ENCODE measurements at regions not wholly inside any gene's neighbourhood (a gene's known extent, or its start where the extent isn't known, plus 50 kb on each side); places are given as distances from the start of the nearest gene placed in this dataset.
"Not testable (repeated sequence)": the region's sequence is repeated elsewhere in the genome, so short reads cannot be mapped to it uniquely, and the experiment has no call there.

DNA sequence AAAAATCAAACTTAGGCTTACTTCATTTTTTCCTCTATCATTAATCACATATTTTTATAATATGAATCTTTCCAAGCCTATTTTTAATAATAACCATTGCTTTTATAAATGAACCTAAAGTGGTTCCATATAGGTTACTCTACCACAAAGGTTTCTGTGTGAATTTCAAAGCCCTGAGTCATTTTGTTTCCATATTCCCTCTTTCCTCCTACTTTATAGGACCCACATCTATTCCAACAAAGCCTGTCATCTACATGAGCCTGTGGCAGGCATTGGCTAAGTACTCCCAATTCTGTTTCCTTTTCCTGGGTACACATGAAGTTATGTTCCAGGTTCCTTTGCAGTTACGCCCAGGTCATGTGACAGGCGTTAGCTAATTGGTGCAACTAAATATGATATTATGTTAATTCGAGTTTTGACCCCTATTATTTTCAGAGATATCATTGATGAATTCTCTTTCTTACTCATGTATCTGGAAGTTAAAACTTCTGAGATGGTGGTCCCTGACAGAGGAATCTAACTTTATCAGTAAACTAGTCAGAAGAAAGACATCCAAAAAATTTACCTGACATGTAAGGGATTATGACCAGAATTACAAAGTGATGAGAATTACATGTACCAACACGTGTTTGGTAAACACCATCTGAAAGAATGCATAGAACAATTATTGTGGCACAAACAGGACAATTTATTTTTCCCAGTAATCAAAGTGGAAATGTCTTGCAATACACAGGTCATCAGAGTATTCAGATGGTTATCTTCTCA lies 1264.0 kb upstream of the CNTN5 start:
- no peak overlapping the region for H3K4me3 ChIP-seq (ENCODE audit: low read depth, low read length)
- no peaks in the 10 kb centered on the region for H3K36me3 ChIP-seq (ENCODE audit: control insufficient read depth, insufficient read depth, low read length)
- no peaks in the 10 kb centered on the region for H3K27me3 ChIP-seq (ENCODE audit: control insufficient read depth, insufficient read depth, low read length)
- DNase-seq (ENCODE audit: low read depth in 4 of 6, low spot score in 6 of 6), result no peak
- H3K27ac ChIP-seq (ENCODE audit: low read depth, low read length), result no peak overlapping the region
- peaks cover 3% of the 10 kb centered on the region for H3K9me3 ChIP-seq (ENCODE audit: control insufficient read depth, insufficient read depth, low read length)
- no peaks in the 10 kb centered on the region for H3K4me1 ChIP-seq (ENCODE audit: control insufficient read depth, insufficient read depth, low read length)
- 100% methylated on average over 1 of the region's 4 CpGs for WGBS (ENCODE audit: insufficient coverage)

DNA sequence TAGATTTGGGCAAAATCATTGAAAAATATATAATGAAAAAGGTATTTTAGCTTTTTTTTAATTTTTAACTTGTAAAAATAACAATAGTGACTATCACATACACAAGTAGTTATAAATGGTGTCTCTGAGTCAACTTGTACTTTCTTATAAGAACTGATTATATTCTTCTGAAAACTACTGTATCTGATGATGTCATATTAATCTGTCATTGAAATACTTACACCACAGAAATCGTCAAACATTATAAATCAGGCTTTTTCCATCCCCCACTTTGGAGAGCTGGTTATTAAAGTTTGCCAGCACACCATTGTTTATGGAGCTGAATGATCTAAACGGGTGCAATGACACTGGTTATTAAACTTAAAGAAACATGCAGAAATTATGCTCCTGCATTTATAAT lies 1259.6 kb upstream of the CNTN5 start:
- Histone ChIP-seq H3K27ac (ENCODE audit: low read depth, low read length) (no peak overlapping the region), H3K9me3 (ENCODE audit: control insufficient read depth, insufficient read depth, low read length) (no peaks in the 10 kb centered on the region), H3K36me3 (ENCODE audit: control insufficient read depth, insufficient read depth, low read length) (no peaks in the 10 kb centered on the region), H3K27me3 (ENCODE audit: control insufficient read depth, insufficient read depth, low read length) (no peaks in the 10 kb centered on the region), H3K4me1 (ENCODE audit: control insufficient read depth, insufficient read depth, low read length) (no peaks in the 10 kb centered on the region), H3K4me3 (ENCODE audit: low read depth, low read length) (no peak overlapping the region)
- DNase-seq (ENCODE audit: low read depth in 4 of 6, low spot score in 6 of 6), result no peak
- no CpG with 5 or more reads among the region's 2 CpGs for WGBS (ENCODE audit: insufficient coverage)

DNA sequence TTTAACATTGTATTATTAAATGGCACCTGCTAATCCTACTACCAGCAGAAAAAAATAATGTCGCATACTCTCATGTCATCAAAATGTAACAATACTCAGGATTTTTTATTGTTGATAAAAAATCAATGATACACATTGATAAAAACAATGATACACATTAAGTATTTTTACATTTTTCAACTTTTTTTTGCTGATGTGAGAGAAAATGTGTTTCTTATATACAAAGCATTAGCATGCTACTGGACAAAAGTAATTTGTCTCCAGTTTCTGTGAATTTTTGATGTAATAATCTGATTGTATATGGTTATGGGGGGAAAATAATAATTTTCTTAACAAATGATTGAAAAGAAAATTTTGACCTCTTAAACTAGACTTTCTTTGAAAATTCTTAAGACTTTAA lies 1256.6 kb upstream of the CNTN5 start:
- no peak overlapping the region for H3K4me3 ChIP-seq (ENCODE audit: low read depth, low read length)
- no peak for DNase-seq (ENCODE audit: low read depth in 4 of 6, low spot score in 6 of 6)
- no CpG with 5 or more reads among the region's 1 CpG for WGBS (ENCODE audit: insufficient coverage)
- no peak overlapping the region for H3K27ac ChIP-seq (ENCODE audit: low read depth, low read length)
- no peaks in the 10 kb centered on the region for H3K36me3 ChIP-seq (ENCODE audit: control insufficient read depth, insufficient read depth, low read length)
- no peaks in the 10 kb centered on the region for H3K9me3 ChIP-seq (ENCODE audit: control insufficient read depth, insufficient read depth, low read length)
- no peaks in the 10 kb centered on the region for H3K27me3 ChIP-seq (ENCODE audit: control insufficient read depth, insufficient read depth, low read length)
- no peaks in the 10 kb centered on the region for H3K4me1 ChIP-seq (ENCODE audit: control insufficient read depth, insufficient read depth, low read length)

DNA sequence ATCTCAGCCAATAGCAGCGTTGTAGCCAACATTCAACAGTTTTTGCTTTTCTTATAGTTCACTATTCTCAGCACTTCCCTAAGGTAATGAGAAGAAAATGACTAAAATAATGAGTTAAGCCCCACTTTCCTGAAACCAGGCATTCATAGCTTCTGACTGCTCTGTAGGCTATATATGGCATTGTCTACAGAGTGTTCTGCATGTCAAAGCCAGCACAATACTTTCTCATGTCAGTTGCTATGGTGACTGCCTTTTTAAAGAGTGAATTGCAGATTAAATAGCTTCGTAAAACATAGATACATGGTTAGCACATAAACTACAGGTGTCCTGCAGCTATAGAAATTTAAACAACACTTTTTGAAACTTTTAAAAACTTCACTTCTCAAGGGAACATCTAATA lies 1256.1 kb upstream of the CNTN5 start:
- no peaks in the 10 kb centered on the region for H3K27me3 ChIP-seq (ENCODE audit: control insufficient read depth, insufficient read depth, low read length)
- no CpG with 5 or more reads among the region's 2 CpGs for WGBS (ENCODE audit: insufficient coverage)
- peak in 2 of 6 donors; percentile 46 for DNase-seq (ENCODE audit: low read depth in 4 of 6, low spot score in 6 of 6)
- H3K4me3 ChIP-seq (ENCODE audit: low read depth, low read length), result no peak overlapping the region
- H3K27ac ChIP-seq (ENCODE audit: low read depth, low read length), result no peak overlapping the region
- H3K4me1 ChIP-seq (ENCODE audit: control insufficient read depth, insufficient read depth, low read length), result no peaks in the 10 kb centered on the region
- H3K9me3 ChIP-seq (ENCODE audit: control insufficient read depth, insufficient read depth, low read length), result no peaks in the 10 kb centered on the region
- no peaks in the 10 kb centered on the region for H3K36me3 ChIP-seq (ENCODE audit: control insufficient read depth, insufficient read depth, low read length)

DNA sequence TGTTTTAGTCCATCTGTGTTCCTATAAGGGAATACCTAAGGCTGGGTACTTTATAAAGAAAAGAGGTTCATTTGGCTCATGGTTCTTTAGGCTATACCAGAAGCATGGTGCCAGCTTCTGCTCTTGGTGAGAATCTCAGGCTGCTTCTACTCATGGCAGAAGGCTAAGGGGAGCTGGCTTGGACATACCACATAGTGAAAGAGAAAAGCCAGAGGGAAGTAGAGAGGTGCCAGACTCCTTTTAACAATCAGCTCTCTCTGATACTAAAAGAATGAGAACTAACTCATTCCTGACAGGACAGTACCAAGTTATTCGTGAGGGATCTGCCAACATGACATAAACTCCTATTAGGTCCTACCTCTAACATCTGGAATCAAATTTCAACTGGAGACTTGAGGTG lies 1250.2 kb upstream of the CNTN5 start:
- H3K9me3 ChIP-seq (ENCODE audit: control insufficient read depth, insufficient read depth, low read length), result no peaks in the 10 kb centered on the region
- no peaks in the 10 kb centered on the region for H3K4me1 ChIP-seq (ENCODE audit: control insufficient read depth, insufficient read depth, low read length)
- no peak overlapping the region for H3K27ac ChIP-seq (ENCODE audit: low read depth, low read length)
- no peaks in the 10 kb centered on the region for H3K36me3 ChIP-seq (ENCODE audit: control insufficient read depth, insufficient read depth, low read length)
- WGBS (ENCODE audit: insufficient coverage), result no CpG with 5 or more reads among the region's 1 CpG
- no peak overlapping the region for H3K4me3 ChIP-seq (ENCODE audit: low read depth, low read length)
- DNase-seq (ENCODE audit: low read depth in 4 of 6, low spot score in 6 of 6), result no peak
- H3K27me3 ChIP-seq (ENCODE audit: control insufficient read depth, insufficient read depth, low read length), result no peaks in the 10 kb centered on the region

DNA sequence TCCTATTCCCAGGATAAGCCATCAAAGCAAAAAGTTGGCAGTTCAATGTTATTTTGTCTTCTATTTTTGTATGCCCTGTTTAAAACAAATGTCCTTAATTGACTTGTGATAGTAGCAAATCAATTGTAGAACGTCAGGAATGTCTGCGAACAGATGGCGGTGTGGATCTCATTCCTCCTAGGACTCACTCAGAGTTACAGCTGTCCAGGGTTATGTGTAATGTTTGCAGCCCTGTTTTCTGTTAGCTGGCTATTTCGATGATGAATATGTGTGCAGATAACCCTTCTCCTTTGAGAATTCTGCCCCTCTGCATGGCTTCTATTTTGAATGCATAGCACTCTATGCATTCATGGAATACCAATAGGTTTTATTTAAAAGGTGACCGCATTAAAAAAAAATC lies 1248.0 kb upstream of the CNTN5 start:
- Histone ChIP-seq H3K9me3 (ENCODE audit: control insufficient read depth, insufficient read depth, low read length) (no peaks in the 10 kb centered on the region), H3K27me3 (ENCODE audit: control insufficient read depth, insufficient read depth, low read length) (no peaks in the 10 kb centered on the region), H3K4me1 (ENCODE audit: control insufficient read depth, insufficient read depth, low read length) (no peaks in the 10 kb centered on the region), H3K4me3 (ENCODE audit: low read depth, low read length) (no peak overlapping the region), H3K27ac (ENCODE audit: low read depth, low read length) (no peak overlapping the region), H3K36me3 (ENCODE audit: control insufficient read depth, insufficient read depth, low read length) (no peaks in the 10 kb centered on the region)
- peak in 1 of 6 donors; percentile 71 for DNase-seq (ENCODE audit: low read depth in 4 of 6, low spot score in 6 of 6)
- 40% methylated on average over 1 of the region's 5 CpGs for WGBS (ENCODE audit: insufficient coverage)

DNA sequence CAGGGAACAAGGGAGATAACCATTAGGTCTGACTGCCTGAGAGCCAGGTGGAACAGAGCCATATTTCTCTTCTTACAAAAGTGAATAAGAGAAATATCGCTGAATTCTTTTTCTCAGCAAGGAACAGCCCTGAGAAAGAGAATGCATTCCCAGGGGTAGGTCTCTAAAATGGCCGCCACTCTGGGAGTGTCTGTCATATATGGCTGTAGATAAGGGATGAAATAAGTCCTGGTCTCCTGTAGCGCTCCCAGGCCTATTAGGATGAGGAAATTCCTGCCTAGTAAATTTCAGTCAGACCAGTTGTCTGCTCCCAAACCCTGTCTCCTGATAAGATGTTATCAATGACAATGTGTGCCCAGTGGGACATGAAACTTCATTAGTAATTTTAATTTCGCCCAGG lies 1236.4 kb upstream of the CNTN5 start:
- not testable (repeated sequence) for H3K4me1 ChIP-seq (ENCODE audit: control insufficient read depth, insufficient read depth, low read length); H3K36me3 ChIP-seq (ENCODE audit: control insufficient read depth, insufficient read depth, low read length); H3K9me3 ChIP-seq (ENCODE audit: control insufficient read depth, insufficient read depth, low read length); H3K27me3 ChIP-seq (ENCODE audit: control insufficient read depth, insufficient read depth, low read length); H3K4me3 ChIP-seq (ENCODE audit: low read depth, low read length); DNase-seq (ENCODE audit: low read depth in 4 of 6, low spot score in 6 of 6); H3K27ac ChIP-seq (ENCODE audit: low read depth, low read length)
- WGBS (ENCODE audit: insufficient coverage), result 67% methylated on average over 3 of the region's 4 CpGs

DNA sequence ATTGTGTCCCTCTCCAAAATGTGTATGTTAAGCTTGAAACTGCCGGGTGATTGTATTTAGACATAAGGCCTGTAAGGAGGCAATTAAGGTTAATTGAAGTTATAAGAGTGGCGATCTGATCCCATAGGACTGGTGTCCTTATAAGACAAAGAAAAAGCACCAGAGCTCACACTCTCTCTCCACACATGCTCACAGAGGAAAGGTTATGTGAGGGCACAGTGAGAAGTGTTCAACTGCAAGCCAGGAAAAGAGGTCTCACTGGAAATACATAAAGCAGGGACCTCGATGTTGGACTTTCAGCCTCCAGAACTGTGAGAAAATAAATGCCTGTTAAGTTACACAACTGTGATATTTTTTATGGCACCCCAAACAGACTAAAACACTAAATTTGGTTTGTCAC lies 1233.8 kb upstream of the CNTN5 start:
- H3K27me3 ChIP-seq (ENCODE audit: control insufficient read depth, insufficient read depth, low read length), result no peaks in the 10 kb centered on the region
- H3K4me3 ChIP-seq (ENCODE audit: low read depth, low read length), result no peak overlapping the region
- WGBS (ENCODE audit: insufficient coverage), result no CpG with 5 or more reads among the region's 3 CpGs
- H3K36me3 ChIP-seq (ENCODE audit: control insufficient read depth, insufficient read depth, low read length), result no peaks in the 10 kb centered on the region
- H3K4me1 ChIP-seq (ENCODE audit: control insufficient read depth, insufficient read depth, low read length), result no peaks in the 10 kb centered on the region
- no peaks in the 10 kb centered on the region for H3K9me3 ChIP-seq (ENCODE audit: control insufficient read depth, insufficient read depth, low read length)
- no peak overlapping the region for H3K27ac ChIP-seq (ENCODE audit: low read depth, low read length)
- DNase-seq (ENCODE audit: low read depth in 4 of 6, low spot score in 6 of 6), result no peak

DNA sequence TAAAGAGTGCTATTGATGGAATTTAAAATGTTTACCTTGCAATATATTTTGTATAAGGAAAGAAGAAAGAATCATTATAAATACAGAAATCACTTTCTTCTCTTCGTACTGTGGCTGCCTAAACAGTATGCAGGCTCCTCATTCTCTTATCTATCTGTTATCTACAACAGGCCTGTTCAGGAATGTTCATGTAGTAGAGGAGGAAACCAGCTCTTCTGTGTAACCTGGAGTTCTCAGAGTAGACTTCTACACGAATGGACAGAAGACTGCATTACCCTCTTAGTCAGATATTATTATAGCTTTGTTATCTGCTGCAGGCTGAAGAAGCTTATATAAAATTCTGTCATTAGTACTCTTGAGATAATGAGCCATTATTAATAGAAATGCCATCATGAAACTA lies 1225.9 kb upstream of the CNTN5 start:
- no peak overlapping the region for H3K4me3 ChIP-seq (ENCODE audit: low read depth, low read length)
- no peaks in the 10 kb centered on the region for H3K9me3 ChIP-seq (ENCODE audit: control insufficient read depth, insufficient read depth, low read length)
- H3K36me3 ChIP-seq (ENCODE audit: control insufficient read depth, insufficient read depth, low read length), result no peaks in the 10 kb centered on the region
- DNase-seq (ENCODE audit: low read depth in 4 of 6, low spot score in 6 of 6), result no peak
- H3K27ac ChIP-seq (ENCODE audit: low read depth, low read length), result no peak overlapping the region
- no CpG with 5 or more reads among the region's 2 CpGs for WGBS (ENCODE audit: insufficient coverage)
- no peaks in the 10 kb centered on the region for H3K27me3 ChIP-seq (ENCODE audit: control insufficient read depth, insufficient read depth, low read length)
- no peaks in the 10 kb centered on the region for H3K4me1 ChIP-seq (ENCODE audit: control insufficient read depth, insufficient read depth, low read length)

DNA sequence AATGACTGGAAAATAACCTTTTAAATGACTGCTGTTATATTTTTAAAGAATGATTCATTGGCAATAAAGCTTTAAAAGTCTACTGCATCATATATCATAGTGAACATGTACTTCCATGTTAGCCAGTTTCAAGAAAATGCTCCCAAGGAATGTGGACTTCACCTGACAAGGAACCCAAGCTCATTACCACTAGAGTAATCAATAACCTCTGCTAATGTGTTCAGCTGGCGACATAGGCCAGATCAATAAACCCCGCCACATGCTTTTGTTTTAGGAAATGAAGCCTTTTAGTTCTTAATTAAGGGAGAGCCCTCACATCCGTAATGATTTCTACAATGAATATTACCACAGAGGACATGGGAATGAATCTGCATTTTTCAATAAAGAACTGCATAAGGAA lies 1219.9 kb upstream of the CNTN5 start:
- H3K36me3 ChIP-seq (ENCODE audit: control insufficient read depth, insufficient read depth, low read length), result no peaks in the 10 kb centered on the region
- WGBS (ENCODE audit: insufficient coverage), result no CpG with 5 or more reads among the region's 3 CpGs
- no peak overlapping the region for H3K27ac ChIP-seq (ENCODE audit: low read depth, low read length)
- no peaks in the 10 kb centered on the region for H3K27me3 ChIP-seq (ENCODE audit: control insufficient read depth, insufficient read depth, low read length)
- no peak overlapping the region for H3K4me3 ChIP-seq (ENCODE audit: low read depth, low read length)
- peak in 1 of 6 donors; percentile 69 for DNase-seq (ENCODE audit: low read depth in 4 of 6, low spot score in 6 of 6)
- no peaks in the 10 kb centered on the region for H3K4me1 ChIP-seq (ENCODE audit: control insufficient read depth, insufficient read depth, low read length)
- no peaks in the 10 kb centered on the region for H3K9me3 ChIP-seq (ENCODE audit: control insufficient read depth, insufficient read depth, low read length)

Measured in spinal cord (tissue), 9 donors.